GM18870 (cell line): ENCODE measurements at regions not wholly inside any gene's neighbourhood (a gene's known extent, or its start where the extent isn't known, plus 50 kb on each side); places are given as distances from the start of the nearest gene placed in this dataset.

Experiments
- ATAC-seq: cut with Tn5 transposase; IDR thresholded peaks from one replicate; pipeline ENCODE4 v1.9.1; 2021; ENCODE audit warnings: moderate library complexity; ENCODE audit not compliant: unreplicated experiment

DNA sequence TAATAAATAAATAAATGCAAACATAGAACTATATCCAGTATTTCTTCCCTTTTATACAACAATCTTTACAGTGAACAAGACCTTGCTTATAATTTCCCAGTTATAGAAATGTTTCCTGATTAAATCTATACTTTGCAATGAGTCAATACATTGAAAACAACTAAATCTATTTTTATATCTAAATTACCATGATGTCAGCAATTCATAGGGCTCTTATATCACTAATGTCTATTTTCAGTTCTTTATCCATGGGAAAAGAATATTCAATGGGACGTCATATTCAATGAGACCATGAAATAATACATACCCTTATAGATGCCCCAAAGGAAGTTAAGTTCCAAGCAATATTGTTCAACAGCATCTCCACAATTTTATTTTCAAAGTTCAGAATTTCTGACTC is 359.9 kb downstream of the CASP12 start:
- no peak for ATAC-seq

DNA sequence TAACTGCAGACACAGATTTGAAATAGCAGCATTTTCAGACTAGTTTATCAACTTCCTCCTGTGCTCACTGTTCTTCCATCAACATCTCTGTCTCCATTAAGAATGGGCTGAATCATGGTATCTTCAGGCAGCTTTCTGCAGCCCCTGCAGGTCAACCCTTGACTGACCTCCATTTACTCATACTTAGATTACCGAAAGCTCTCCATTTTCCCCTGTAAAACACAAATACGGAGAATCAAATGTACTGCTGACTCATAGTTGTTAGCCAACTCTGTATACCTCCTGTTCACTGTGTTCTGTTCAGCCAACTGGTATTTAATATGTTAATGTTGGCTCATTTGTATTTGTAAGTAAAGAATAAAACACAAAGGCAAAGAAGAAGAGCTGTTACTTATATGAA is 364.0 kb downstream of the CASP12 start:
- no peak for ATAC-seq

DNA sequence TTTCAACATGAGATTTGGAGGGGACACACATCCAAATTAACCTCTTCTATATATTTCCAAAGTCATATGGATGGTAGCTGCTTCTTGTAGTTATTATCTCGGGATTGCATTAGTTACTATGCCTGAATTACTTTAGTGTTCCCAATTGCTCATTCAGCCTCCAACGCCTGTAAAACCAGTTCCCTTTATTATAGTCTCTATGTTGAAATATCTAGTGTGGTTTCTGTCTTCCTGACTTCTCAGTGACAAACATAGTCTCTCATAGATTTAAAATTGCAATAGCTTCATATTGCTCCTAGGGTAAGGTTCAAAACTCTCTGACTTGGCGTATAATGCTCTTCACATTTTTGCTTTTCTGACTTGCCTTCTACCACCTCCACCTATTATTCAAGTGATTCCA is 366.4 kb downstream of the CASP12 start:
- ATAC-seq, result no peak

DNA sequence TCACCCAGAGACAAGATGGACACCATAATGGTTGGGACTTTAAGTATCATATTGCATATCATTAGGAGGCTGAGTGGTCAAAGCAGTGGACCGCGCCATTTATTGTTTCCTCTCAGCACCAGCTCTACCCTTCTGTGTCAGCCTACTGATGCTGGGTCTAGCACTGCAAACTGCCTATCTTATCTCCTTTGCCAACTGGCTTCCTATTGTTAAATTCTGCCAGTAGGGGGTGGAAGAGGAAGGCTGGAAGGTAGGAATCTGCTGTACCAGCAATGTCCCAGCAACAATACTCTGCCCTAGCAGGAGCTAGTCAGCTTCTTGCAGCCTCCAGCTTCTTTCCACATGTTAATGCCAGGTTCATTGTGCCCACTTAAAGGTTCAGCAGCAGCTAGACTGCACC is 367.1 kb upstream of the PDGFD start:
- peak; percentile 46 for ATAC-seq

DNA sequence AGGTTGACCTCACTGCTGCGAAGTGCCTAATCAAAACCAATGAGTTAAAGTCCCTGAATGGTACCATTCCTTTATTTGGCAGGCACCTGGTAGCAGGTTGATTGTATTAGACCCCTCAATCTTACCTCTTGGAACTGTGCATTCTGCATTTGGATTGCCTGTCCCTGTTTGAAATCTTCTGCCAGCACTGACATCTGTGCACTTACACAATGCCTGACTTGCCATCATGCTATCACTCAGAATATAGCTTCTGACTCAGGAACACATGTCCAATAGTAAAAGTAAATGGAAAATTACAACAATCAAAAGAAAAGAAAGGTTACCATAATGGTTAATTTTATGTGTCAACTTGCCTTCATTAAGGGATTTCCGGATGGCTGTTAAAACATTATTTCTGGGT is 366.0 kb upstream of the PDGFD start:
- ATAC-seq, result no peak

DNA sequence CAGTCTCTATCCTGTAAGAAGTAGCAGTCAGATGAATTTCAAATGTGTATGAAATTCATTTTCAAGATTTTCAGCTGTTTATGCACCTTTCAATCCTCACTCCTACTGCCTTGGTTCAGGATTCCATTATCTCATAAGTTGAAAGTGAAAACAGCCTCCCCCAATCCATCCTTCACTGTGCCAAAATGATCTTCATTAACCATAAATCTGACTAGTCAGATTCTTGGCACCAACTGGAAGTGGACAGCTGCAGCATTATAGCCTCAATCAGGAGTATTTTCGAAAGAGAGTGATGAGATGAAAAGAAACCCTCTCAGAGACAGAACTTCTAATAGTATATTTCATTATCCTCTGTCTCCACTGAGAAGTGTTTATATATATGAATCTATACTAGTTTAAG is 365.3 kb upstream of the PDGFD start:
- ATAC-seq, result no peak

DNA sequence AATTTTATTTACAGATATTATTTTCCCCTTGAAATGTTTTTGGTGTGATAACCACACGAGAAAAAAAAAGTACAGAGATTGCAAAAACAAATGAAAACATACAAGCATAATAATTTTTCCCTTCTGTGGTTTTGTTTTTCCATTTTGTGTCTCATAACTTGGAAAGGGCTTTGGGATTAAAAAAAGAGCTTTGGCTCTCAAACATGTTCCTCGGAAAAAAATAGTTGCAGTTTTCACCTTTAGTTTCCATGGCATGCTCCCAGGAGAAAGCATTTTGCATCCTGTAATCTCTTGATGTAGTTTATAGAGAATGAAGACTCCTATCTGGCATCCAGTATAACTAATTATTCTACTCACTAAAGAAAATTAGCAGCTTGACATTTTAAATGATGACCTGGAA is 362.1 kb upstream of the PDGFD start:
- no peak for ATAC-seq

DNA sequence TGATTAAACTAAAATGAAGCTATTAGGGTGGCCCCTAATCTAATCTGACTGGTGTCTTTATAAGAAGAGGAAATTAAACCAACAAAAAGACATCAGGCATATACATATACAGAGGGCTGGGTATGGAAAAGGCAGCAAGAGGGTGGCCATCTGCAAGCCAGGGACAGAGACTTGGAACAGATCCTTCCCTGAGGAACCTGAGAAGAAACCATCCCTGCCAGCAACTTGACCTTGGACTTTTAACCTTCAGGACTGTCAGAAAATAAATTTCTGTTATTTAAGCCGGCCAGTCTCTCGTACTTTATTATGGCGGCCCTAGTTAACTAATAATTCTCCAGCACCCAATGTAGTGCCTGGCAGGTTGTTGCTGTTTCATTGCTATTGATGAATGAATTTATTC is 361.5 kb upstream of the PDGFD start:
- ATAC-seq, result no peak

DNA sequence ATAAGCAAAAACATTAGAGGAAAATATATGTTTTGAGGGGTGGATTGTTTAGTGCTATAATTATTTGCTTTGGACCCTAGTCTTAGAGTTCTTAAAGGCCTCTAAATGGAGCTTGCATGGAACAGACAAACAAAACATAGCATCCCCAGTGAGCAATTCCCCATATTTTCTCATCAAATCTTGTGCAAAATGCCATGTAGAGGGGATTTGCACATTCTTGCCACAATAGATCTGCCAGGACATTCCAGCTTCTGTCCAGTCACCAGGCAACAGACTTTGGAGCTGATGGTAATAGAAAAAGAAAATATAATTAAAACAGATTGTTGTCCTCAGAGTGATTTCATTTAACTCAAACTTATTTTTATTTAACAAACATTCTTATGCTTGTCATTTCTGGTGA is 360.3 kb upstream of the PDGFD start:
- no peak for ATAC-seq

DNA sequence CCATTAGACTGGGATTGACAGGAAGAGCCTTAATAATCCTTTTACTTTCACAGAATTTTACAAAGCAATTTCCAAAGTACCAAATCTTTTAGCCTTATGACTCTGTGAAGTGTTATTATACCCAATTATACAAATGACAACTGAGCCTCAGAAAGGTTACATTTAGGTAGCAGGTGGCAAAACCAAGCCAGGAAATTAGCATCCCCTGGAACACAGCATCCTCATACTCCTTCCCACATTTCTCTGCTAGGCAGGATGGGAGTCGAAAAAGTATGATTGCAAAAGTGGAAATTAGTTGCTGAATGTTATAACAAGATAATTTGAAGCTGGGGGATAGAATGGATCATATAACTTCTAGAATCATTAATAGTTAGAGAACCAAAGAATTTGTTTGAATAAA is 359.7 kb upstream of the PDGFD start:
- no peak for ATAC-seq

DNA sequence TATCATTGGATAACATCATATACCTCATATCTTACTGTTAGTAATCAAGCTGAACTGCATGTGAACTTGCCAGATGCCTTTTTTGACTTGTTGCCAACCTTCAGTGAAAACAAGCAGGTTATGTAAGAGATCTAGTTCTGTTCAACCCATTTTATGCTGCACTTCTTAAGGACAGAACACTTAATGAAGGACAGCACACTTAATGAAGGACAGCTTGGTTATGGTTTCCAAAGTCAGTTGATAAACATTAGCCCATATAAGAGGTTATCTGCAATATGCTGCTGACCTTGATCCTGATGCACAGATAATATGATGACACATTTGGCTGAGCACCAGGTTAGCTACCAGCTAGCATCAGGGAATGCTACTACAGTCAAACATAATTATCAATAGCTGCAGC is 358.7 kb upstream of the PDGFD start:
- ATAC-seq, result no peak

DNA sequence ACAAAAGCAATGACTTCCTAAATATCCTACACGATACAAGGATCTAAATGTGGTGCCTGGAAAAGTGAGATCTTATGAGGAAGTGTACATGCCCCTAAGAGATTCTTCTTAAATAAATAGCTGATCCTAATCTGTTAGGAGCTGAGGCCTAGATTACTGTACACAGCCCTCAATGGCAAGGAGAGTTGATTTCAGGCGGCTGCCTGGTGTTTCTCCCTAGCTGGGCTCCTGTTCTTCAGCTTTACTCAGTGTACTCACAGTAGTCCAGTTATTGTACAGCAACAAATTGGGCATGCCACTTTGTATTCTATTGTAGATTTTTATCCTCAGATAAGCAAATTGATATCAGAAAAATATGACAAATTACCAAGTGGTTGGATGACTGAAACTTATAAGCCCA is 358.2 kb upstream of the PDGFD start:
- ATAC-seq, result no peak

DNA sequence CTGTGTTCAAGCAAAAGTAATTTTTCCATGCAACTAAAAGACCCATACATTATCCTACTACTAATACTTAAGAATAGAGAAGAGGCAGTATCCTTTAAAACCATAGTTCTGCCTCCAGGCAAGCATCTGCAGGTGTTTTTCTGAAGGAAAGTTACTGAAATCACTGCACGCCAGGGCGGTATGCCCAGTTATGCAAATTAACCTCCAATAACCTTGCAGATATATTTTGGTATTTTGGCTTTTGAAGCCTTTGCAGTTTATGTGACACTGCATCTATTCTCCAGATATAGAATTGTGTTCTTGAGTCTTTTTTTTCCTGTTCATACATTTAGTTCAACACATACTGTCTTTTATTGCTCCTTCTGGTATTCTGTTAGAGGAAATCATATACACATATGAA is 346.2 kb upstream of the PDGFD start:
- no peak for ATAC-seq

DNA sequence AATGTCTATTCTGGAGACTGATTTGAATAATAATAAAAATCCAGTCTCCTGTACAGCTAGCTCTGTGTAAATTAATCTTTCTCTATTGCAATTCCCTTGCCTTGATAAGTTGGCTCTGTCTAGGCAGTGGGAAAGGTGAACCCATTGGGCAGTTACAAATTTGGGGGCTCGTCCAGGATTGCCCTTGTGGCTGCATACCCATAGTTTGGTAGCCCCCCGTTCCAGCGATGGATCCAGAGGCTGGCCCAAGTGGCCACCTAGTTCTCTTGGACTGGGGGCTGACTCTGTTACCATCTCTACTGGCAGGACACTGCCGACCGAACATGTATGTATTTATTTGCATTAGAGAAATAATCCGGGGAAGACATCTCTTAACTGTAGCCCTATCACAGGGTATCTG is 326.2 kb upstream of the PDGFD start:
- no peak for ATAC-seq

DNA sequence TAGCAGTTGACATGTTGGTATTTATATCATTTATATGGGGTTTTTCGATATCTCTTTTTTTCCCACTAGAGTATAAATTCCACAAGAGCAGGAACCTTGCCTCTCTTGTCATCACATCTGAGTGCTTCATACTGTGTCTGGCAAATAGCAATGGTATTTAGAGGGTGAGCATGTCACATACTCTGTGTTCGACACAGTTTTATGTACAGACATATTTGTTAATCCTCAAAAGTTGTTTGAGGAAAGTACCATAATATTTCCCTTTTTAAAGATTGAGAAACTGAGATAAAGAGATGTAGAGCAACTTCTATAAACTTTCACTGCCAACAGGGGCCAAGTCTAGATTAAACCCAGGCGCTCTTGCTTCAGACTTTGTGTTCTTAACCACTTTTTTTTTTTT is 324.6 kb upstream of the PDGFD start:
- ATAC-seq, result no peak

DNA sequence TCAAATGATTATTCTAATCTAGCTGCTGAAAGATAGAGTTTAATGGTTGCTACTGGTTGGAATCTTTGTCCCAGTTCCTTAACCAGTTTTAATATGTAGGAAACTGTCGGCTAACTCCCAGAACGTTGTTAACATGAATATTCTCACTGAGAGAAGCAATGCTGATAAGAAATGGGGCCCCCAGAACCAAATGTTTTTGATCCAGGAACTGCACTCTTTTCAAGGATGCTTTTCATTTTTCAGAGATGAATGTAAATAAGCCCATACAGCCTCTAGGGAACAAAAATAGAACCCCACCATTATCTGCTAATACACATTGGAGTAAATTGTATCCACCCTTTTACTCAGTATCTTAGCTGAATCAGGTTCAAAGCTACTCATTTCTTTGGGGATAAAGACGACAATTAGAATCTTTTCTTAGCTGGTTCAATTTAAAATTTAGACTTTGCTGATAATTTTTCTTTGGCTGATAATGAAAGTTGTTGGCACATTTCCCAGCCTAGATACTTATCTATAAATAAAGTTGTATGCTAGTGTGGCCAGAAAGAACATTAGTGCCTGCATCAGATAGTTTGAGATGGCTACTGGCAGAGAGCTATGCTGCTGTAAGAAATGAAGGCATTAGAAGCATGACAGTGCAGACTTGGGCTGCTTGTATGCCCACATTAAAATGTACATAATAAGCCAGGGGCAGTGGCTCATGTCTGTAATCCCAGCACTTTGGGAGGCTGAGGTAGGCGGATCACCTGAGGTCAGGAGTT is 323.3 kb upstream of the PDGFD start:
- no peak for ATAC-seq

DNA sequence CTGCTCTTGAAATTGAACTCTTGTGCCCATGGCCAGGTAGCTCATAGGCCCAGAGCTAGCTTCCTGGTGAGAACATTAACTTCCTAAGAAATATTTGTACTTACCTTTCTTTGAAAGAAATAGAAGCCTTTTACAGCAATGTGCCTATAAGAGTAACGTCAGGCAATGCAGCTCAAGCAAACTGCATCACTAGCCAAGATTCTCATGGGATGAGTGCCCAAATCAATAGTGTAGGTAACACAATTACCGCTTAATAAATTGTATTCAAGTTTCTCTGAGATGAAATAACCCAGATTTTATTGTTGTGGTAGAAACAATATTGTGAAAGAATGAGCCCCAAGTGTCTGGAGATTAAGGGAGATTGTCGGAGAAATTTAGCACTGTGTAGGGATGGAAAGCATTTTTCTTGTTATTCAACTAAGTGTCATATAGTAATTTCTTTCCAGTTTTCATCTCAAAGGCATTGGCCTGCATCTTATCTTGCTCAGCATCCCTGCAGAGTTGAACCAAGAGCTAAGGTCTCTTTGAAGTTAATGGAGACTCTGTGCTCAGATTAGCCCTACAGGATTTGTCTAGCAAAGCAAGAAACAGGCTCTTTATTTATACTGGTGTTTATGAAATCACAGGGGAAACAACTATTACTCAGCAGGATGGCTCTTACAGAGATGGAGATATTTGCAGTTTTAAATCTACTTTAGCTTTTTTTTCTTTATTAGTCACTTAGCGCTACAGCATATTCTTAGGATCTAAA is 321.0 kb upstream of the PDGFD start:
- ATAC-seq, result no peak

DNA sequence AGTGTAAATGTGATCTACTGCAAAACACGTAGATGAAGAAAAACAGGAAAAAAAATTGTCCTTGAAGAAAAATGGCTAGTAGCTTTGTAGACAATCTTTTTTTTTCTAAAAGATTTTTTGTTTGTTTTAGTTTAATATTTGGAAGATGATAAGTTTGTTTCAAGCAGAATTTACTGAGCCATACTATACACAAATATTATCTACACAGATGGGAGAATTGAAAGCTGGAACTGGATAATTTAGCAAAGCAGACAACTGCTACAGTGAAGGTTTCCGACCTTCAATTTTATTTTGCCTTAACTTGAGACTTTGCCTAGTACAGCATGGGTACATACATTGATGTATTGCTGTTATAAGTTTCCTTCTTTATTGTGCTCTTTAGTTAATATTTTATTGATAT is 313.0 kb upstream of the PDGFD start:
- ATAC-seq, result no peak

DNA sequence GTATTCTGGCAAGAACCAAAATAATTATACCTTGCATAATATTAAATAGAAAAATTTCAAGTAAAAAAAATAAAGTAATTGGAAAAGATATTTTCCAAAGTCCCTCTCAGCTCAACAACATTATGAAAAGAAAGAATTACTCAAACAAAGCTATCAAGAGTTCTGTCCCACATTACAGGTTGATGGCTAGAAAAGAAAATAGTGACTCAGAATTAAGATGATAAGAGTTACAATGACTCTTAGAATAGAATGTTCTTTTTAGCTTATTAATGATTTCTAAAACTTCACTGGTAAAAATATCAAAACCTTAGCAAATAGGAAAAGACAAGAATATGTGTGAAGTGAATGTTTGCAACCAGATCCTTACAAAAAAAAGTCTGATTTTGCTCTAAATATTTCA is 312.5 kb upstream of the PDGFD start:
- ATAC-seq, result no peak

DNA sequence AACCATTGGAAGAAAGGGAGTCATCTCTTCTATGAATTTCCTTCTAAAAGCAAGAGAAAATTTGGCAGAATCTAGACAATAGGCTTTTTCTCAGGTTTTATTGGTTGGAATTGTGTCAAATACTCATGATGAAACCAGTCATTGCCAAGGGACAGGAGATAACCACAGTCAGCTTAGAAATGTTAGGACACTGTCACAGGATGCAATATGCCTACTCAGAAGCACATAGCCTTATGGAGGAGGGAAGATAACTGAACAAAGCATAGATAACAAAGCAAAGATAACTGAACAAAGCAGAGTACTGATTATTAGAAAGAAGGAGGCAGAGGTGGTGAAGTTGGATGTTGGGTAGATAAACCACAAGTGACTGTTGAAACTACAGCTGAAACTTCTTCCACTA is 303.5 kb upstream of the PDGFD start:
- ATAC-seq, result no peak

DNA sequence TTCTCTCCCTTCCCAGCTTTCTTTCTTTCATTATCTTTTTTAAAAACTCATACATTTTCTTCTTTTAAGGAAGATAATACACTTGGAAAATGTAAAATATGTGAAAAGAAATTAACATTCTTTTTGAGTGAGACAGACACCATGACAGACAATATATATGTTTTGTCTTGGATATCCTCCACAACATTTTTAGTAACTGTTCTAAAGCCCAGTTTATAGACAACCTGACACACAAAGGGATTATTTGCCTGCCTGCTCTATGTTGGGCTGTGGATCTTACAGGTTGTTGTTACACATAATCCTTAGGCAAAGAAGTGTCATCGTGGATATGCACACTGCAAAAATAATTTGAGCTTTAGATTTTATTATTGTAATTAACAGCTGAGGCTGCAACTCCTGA is 301.4 kb upstream of the PDGFD start:
- no peak for ATAC-seq

DNA sequence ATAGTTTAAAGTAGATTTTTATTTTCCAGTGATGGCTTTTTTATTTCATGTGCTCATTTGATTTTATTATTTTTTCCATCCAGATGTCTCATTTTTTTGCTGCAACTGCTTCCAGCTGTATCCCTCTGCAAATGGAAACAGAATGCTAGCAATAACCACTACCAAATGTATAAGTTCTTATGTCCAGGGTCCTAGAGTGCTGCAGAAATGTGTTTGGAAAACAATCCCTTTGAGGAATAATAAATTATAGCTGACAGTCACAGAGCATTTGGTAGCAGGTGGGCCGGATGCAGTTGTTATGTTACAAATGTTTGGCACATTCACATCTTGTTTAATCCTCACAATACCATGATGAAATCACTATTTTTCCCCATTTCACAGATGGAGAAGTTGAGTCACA is 300.7 kb upstream of the PDGFD start:
- no peak for ATAC-seq

DNA sequence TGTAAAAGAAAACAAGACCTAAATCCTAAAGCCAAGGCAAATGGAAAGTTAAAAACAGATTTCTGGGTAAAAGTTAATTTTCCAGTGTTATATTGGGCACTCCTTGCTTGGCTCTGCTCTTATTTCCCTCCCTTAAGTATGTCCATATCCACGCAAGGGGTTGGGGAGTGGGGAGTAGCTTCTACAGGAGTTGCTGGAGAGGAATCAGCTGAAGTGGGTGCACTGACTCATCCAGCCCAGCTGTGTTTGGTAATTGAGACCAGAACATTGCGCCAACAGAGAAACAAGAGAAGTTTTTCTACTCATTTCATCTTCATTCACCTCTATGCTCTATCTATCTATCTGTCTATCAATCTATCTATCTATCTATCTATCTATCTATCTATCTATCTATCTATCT is 298.4 kb upstream of the PDGFD start:
- ATAC-seq, result no peak
